ENCODE measurements at regions not wholly inside any gene's neighbourhood (a gene's known extent, or its start where the extent isn't known, plus 50 kb on each side); places are given as distances from the start of the nearest gene placed in this dataset.
"Not testable (repeated sequence)": the region's sequence is repeated elsewhere in the genome, so short reads cannot be mapped to it uniquely, and the experiment has no call there.

DNA sequence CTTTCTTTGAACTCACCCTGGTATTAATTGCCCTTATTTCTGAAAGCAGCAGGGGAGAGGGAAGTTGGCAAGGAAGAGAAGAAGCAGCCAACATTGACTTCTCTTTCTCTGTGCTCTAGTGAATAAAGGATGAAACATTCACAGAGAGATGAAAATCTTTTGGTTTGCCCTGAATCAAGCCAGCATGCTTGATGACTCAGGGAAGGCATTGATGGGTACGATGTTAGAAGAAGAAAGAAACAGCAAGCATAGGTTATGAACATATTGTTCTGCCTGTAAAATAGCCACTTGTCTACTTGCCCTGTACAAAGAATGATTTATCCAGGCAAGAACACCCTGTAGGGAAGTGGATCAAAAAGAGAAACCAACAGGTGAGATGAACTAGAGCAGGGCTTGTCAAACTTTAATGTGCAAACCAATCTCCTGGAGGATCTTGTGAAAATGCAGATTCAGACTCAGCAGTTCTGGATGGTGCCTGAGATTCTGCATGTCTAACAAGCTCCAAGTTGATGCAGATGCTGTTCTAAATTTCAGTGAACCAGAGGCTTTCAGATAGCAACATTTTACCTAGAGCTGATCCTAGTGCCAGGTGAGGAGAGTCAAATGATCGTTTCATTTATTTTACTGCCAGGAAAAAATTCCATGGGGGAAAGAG is 586.6 kb upstream of the TLE4 start:
- Mint-ChIP-seq H3K36me3 (ENCODE audit: low read depth) (no peaks in the 10 kb centered on the region), H3K4me3 (no peak overlapping the region), H3K4me1 (no peaks in the 10 kb centered on the region), H3K27me3 (no peaks in the 10 kb centered on the region), H3K9me3 (no peaks in the 10 kb centered on the region), H3K27ac (no peak overlapping the region)
- TF ChIP-seq CTCF (IDR thresholded peaks at IDR 0.05), result no peak
- intact Hi-C loops (cut with micrococcal nuclease), result loop anchor here (10.0 kb wide), 1 partner anchor 60 kb away; no protein-coding TSS in a partner anchor
- ChIA-PET POLR2A (no interaction called here), CTCF (no interaction called here)
- ATAC-seq (ENCODE audit: low read depth) (no peak), DNase-seq (no peak)

DNA sequence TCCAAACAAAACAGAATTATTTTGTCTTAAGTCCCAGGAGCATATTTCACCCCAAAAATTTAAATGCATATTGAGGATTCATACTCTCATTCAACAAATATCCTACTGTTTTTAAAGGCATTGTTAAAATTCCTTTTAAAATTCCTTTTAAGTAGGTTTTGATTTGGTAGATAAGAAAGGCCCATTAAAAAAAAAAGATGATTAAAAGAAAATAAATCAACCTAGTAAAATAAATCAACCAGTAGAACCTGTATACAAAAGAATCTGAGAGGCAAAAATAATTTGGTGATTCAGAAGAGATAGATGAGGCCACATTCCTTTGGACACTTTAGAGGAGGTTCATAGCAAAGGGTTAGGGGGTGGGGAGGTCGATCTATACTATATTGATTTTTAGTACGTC is 585.3 kb upstream of the TLE4 start:
- TF ChIP-seq CTCF (IDR thresholded peaks at IDR 0.05), result no peak
- Mint-ChIP-seq H3K27ac (no peak overlapping the region), H3K4me3 (no peak overlapping the region), H3K27me3 (no peaks in the 10 kb centered on the region), H3K9me3 (no peaks in the 10 kb centered on the region), H3K4me1 (no peaks in the 10 kb centered on the region), H3K36me3 (ENCODE audit: low read depth) (no peaks in the 10 kb centered on the region)
- intact Hi-C loops (cut with micrococcal nuclease), result loop anchor here (10.0 kb wide), 1 partner anchor 62 kb away; no protein-coding TSS in a partner anchor
- ChIA-PET CTCF (no interaction called here), POLR2A (no interaction called here)
- ATAC-seq (ENCODE audit: low read depth), result no peak
- DNase-seq, result no peak

- ChIA-PET CTCF (no interaction called here), POLR2A (no interaction called here)
- H3K4me1 Mint-ChIP-seq, result no peaks in the 10 kb centered on the region
- no peak for TF ChIP-seq CTCF (IDR thresholded peaks at IDR 0.05)
- intact Hi-C loops (cut with micrococcal nuclease), result loop anchor here (10.0 kb wide), 1 partner anchor 64 kb away; no protein-coding TSS in a partner anchor
- ATAC-seq (ENCODE audit: low read depth) (no peak), DNase-seq (no peak)
- H3K4me3 Mint-ChIP-seq, result no peak overlapping the region
- H3K27me3 Mint-ChIP-seq, result no peaks in the 10 kb centered on the region
- no peak overlapping the region for H3K27ac Mint-ChIP-seq
- no peaks in the 10 kb centered on the region for H3K36me3 Mint-ChIP-seq (ENCODE audit: low read depth)
- H3K9me3 Mint-ChIP-seq, result no peaks in the 10 kb centered on the region
Observed at GRCh38 chr9:78989031-78989658, 582.6 kb upstream of the TLE4 start.

DNA sequence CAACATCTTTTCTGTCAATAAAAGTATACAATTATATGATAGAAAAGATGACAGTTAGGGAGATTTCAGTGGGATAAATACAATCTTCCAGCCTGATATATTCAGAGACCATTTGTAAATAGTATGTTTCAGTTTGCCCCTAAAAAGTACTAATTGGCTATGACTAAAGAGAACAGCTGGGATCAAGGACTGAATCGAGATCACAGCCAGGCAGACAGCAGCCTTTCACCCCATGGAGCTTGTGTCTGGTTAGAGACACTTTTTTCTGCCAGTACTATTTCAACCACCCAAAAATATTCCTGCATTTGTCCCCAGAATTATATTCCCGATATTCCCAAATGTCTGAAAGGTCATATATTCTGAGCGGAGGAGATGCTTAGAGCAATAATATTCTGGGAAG is 577.3 kb upstream of the TLE4 start:
- Mint-ChIP-seq H3K9me3 (peaks cover 3% of the 10 kb centered on the region), H3K4me3 (no peak overlapping the region), H3K36me3 (ENCODE audit: low read depth) (no peaks in the 10 kb centered on the region), H3K27ac (no peak overlapping the region), H3K27me3 (no peaks in the 10 kb centered on the region), H3K4me1 (no peaks in the 10 kb centered on the region)
- intact Hi-C loops (cut with micrococcal nuclease), result no loop called here
- CTCF ChIA-PET, result no interaction called here
- DNase-seq (no peak), ATAC-seq (ENCODE audit: low read depth) (no peak)
- POLR2A ChIA-PET, result no interaction called here
- no peak for TF ChIP-seq CTCF (IDR thresholded peaks at IDR 0.05)

- POLR2A ChIA-PET; H3K36me3 Mint-ChIP-seq (ENCODE audit: low read depth); ATAC-seq (ENCODE audit: low read depth): not testable (repeated sequence)
Observed at GRCh38 chr9:78994974-78995373, 576.8 kb upstream of the TLE4 start.

More at GRCh38 chr9:78994974-78995373, 576.8 kb upstream of the TLE4 start:
- H3K4me3 Mint-ChIP-seq; H3K9me3 Mint-ChIP-seq; H3K27ac Mint-ChIP-seq; H3K27me3 Mint-ChIP-seq; DNase-seq; CTCF ChIA-PET; intact Hi-C loops (cut with micrococcal nuclease); H3K4me1 Mint-ChIP-seq: not testable (repeated sequence)
